ENCODE measurements at regions not wholly inside any gene's neighbourhood (a gene's known extent, or its start where the extent isn't known, plus 50 kb on each side); places are given as distances from the start of the nearest gene placed in this dataset.

DNA sequence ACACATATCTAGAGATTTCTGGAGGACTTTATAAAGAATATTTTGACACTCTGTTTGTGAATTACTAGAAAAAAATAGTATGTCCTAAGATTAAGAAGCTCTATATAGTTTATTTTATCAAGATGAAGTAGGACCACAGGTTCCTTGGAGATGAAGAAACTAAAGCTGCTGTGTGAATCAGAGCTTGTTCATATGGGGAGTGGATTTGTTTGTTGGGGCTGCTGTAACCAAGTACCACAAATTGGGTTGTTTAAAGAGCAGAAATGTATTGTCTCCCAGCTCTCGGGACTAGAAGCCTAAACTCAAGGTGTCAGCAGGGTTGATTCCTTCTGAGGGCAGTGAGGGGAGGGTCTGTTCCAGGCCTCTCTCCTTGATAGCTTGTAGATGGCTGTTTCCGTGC is 270.6 kb upstream of the UMPS start:
- no peak overlapping the region for H3K27ac ChIP-seq (ENCODE audit: low read depth, low read length)
- no peaks in the 10 kb centered on the region for H3K36me3 ChIP-seq (ENCODE audit: insufficient read depth, low read length)

DNA sequence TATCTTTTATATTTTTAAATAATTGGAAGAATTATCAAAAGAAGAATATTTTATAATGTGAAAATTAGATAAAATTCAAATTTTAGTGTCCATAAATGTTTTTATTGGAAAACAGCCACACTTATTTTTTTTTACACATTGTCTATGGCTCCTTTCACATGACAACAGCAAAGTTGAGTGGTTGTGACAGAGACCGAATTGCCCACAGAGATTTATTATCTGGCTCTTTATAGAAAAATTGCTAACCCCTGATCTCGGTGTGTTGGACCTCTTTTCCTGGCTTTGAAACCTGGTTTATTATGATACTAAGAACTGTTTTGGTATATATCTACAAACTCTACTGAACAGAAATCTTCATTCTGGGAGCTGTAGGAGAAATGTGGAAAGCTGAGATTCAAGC is 269.1 kb upstream of the UMPS start:
- Histone ChIP-seq H3K9me3 (ENCODE audit: low read length) (no peaks in the 10 kb centered on the region), H3K36me3 (ENCODE audit: insufficient read depth, low read length) (no peaks in the 10 kb centered on the region), H3K27me3 (ENCODE audit: control insufficient read depth in 1 of 2, insufficient read depth in 2 of 2, low read length in 2 of 2) (no peaks in the 10 kb centered on the region), H3K9ac (ENCODE audit: low read length) (no peak overlapping the region), H3K4me1 (ENCODE audit: insufficient read depth, low read length) (no peaks in the 10 kb centered on the region), H3K4me3 (ENCODE audit: low read depth in 1 of 2, low read length in 2 of 2) (no peak overlapping the region), H3K27ac (ENCODE audit: low read depth, low read length) (no peak overlapping the region)

More for the DNA sequence above, 270.6 kb upstream of the UMPS start:
- Histone ChIP-seq H3K4me1 (ENCODE audit: insufficient read depth, low read length) (no peaks in the 10 kb centered on the region), H3K9me3 (ENCODE audit: low read length) (no peaks in the 10 kb centered on the region), H3K27me3 (ENCODE audit: control insufficient read depth in 1 of 2, insufficient read depth in 2 of 2, low read length in 2 of 2) (no peaks in the 10 kb centered on the region), H3K9ac (ENCODE audit: low read length) (no peak overlapping the region), H3K4me3 (ENCODE audit: low read depth in 1 of 2, low read length in 2 of 2) (no peak overlapping the region)

- H3K27me3 ChIP-seq (ENCODE audit: control insufficient read depth in 1 of 2, insufficient read depth in 2 of 2, low read length in 2 of 2), result peaks cover 0 to 3% of the 10 kb centered on the region in 2 donors
- H3K4me1 ChIP-seq (ENCODE audit: insufficient read depth, low read length), result no peaks in the 10 kb centered on the region
- H3K9ac ChIP-seq (ENCODE audit: low read length), result no peak overlapping the region
- no peaks in the 10 kb centered on the region for H3K36me3 ChIP-seq (ENCODE audit: insufficient read depth, low read length)
- no peak overlapping the region for H3K4me3 ChIP-seq (ENCODE audit: low read depth in 1 of 2, low read length in 2 of 2)
- H3K27ac ChIP-seq (ENCODE audit: low read depth, low read length), result no peak overlapping the region
- no peaks in the 10 kb centered on the region for H3K9me3 ChIP-seq (ENCODE audit: low read length)
Observed at GRCh38 chr3:124461838-124462632, 268.2 kb upstream of the UMPS start.

DNA sequence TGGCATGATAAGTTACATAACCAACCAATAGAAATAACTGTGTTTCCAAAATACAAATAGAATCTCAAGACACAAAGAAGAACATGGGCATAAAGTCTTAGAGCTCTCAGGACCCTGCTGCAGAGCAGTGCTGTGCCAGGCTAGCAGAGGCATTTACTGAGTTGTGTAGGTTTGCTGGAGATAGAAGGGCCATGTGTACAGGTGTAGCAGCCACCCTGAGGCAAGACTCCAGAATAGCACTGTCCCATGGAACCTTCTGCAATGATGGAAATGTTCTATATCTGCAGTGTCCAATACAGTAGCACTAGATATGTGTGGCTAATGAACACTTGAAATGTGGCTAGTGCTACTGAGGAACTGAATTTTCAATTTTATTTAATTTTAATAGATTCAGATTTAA is 267.0 kb upstream of the UMPS start:
- Histone ChIP-seq H3K4me3 (ENCODE audit: low read depth in 1 of 2, low read length in 2 of 2) (no peak overlapping the region), H3K4me1 (ENCODE audit: insufficient read depth, low read length) (peaks cover 4% of the 10 kb centered on the region), H3K27me3 (ENCODE audit: control insufficient read depth in 1 of 2, insufficient read depth in 2 of 2, low read length in 2 of 2) (peaks cover 0 to 4% of the 10 kb centered on the region in 2 donors), H3K9ac (ENCODE audit: low read length) (no peak overlapping the region), H3K9me3 (ENCODE audit: low read length) (no peaks in the 10 kb centered on the region), H3K36me3 (ENCODE audit: insufficient read depth, low read length) (no peaks in the 10 kb centered on the region), H3K27ac (ENCODE audit: low read depth, low read length) (no peak overlapping the region)

- Histone ChIP-seq H3K4me1 (ENCODE audit: insufficient read depth, low read length) (peaks cover 4% of the 10 kb centered on the region), H3K27ac (ENCODE audit: low read depth, low read length) (no peak overlapping the region), H3K27me3 (ENCODE audit: control insufficient read depth in 1 of 2, insufficient read depth in 2 of 2, low read length in 2 of 2) (peaks cover 0 to 4% of the 10 kb centered on the region in 2 donors), H3K4me3 (ENCODE audit: low read depth in 1 of 2, low read length in 2 of 2) (no peak overlapping the region), H3K36me3 (ENCODE audit: insufficient read depth, low read length) (no peaks in the 10 kb centered on the region), H3K9ac (ENCODE audit: low read length) (no peak overlapping the region), H3K9me3 (ENCODE audit: low read length) (no peaks in the 10 kb centered on the region)
Observed at GRCh38 chr3:124467980-124468902, 262.0 kb upstream of the UMPS start.

- H3K9me3 ChIP-seq (ENCODE audit: low read length), result no peaks in the 10 kb centered on the region
- peaks cover 0 to 4% of the 10 kb centered on the region in 2 donors for H3K27me3 ChIP-seq (ENCODE audit: control insufficient read depth in 1 of 2, insufficient read depth in 2 of 2, low read length in 2 of 2)
- no peak overlapping the region for H3K9ac ChIP-seq (ENCODE audit: low read length)
- no peak overlapping the region for H3K4me3 ChIP-seq (ENCODE audit: low read depth in 1 of 2, low read length in 2 of 2)
- no peak overlapping the region for H3K27ac ChIP-seq (ENCODE audit: low read depth, low read length)
- peaks cover 4% of the 10 kb centered on the region for H3K4me1 ChIP-seq (ENCODE audit: insufficient read depth, low read length)
- no peaks in the 10 kb centered on the region for H3K36me3 ChIP-seq (ENCODE audit: insufficient read depth, low read length)
Observed at GRCh38 chr3:124469555-124469954, 260.7 kb upstream of the UMPS start.

DNA sequence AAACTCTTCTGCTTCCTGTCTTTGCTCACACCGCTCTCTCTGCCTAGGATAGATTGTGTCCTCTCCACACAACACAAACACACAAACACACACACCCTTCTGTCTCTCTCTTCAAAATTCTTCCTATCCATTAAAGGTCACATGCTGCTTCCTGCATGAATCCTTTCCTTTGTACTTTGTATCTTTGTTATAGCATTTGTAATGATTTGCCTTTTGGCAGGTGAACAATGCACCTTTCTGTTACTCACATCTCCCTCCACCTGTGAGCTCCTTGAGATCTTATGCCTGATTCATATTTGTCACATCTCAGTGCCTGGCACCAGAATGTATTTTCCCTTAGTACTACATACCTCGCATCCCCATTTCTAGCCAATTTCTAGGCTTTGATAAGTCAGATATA is 251.4 kb upstream of the UMPS start:
- H3K27me3 ChIP-seq (ENCODE audit: control insufficient read depth in 1 of 2, insufficient read depth in 2 of 2, low read length in 2 of 2), result no peaks in the 10 kb centered on the region
- H3K4me3 ChIP-seq (ENCODE audit: low read depth in 1 of 2, low read length in 2 of 2), result no peak overlapping the region
- H3K27ac ChIP-seq (ENCODE audit: low read depth, low read length), result no peak overlapping the region
- no peak overlapping the region for H3K9ac ChIP-seq (ENCODE audit: low read length)
- H3K4me1 ChIP-seq (ENCODE audit: insufficient read depth, low read length), result no peaks in the 10 kb centered on the region
- H3K9me3 ChIP-seq (ENCODE audit: low read length), result no peaks in the 10 kb centered on the region
- no peaks in the 10 kb centered on the region for H3K36me3 ChIP-seq (ENCODE audit: insufficient read depth, low read length)

DNA sequence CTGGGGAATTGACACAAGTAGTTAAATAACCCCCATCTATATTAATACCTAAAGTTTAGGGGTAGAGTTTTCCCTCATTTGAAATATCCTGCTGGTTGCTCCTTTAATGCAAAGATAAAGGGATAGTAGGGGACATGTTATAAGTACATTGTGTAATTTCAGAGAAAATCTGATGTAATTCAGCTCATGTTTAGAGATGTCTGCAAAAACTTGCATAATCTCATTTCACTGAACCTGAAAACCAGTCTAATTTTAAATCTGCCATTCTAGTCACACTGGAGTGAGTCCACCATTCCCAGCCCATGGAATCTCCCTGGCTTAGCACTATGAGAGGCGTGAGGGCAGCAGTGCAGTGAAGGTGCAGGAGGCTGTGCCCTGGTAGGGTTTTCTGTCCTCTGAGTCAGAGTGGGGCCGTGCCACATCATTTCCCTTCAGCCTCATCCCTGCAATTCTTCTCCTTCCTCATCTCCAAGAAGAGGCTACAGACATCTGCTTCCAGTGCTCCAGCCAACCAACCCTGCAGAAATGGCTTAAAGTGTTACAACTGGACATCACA is 246.3 kb upstream of the UMPS start:
- no peak overlapping the region for H3K9ac ChIP-seq (ENCODE audit: low read length)
- H3K36me3 ChIP-seq (ENCODE audit: insufficient read depth, low read length), result no peaks in the 10 kb centered on the region

DNA sequence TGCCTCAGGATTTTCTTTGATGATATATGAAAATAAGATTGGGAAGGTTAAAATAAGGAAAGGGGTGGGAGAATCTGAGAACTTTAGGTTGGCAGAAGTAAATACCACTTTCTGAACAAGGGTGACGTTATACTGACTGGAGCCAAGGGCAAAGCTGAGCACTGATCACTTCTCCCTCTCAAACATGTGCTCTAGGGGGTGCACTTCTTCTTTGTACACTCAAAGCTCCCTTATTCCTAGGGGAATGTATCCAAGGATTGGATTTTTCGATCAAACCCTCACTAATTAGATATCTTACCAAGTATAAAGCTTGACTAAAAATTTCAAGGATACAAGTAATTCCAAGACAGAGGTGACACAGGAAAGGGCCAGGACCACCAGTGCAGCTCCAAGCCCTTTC is 243.9 kb upstream of the UMPS start:
- Histone ChIP-seq H3K9me3 (ENCODE audit: low read length) (no peaks in the 10 kb centered on the region), H3K27me3 (ENCODE audit: control insufficient read depth in 1 of 2, insufficient read depth in 2 of 2, low read length in 2 of 2) (no peaks in the 10 kb centered on the region), H3K4me3 (ENCODE audit: low read depth in 1 of 2, low read length in 2 of 2) (no peak overlapping the region), H3K36me3 (ENCODE audit: insufficient read depth, low read length) (no peaks in the 10 kb centered on the region), H3K27ac (ENCODE audit: low read depth, low read length) (no peak overlapping the region), H3K9ac (ENCODE audit: low read length) (no peak overlapping the region), H3K4me1 (ENCODE audit: insufficient read depth, low read length) (no peaks in the 10 kb centered on the region)

More for the DNA sequence above, 246.3 kb upstream of the UMPS start:
- Histone ChIP-seq H3K4me1 (ENCODE audit: insufficient read depth, low read length) (no peaks in the 10 kb centered on the region), H3K4me3 (ENCODE audit: low read depth in 1 of 2, low read length in 2 of 2) (no peak overlapping the region), H3K27ac (ENCODE audit: low read depth, low read length) (no peak overlapping the region), H3K27me3 (ENCODE audit: control insufficient read depth in 1 of 2, insufficient read depth in 2 of 2, low read length in 2 of 2) (no peaks in the 10 kb centered on the region), H3K9me3 (ENCODE audit: low read length) (no peaks in the 10 kb centered on the region)

GRCh38 chr3:124489506-124489905 is 240.7 kb upstream of the UMPS start:
- Histone ChIP-seq H3K27ac (ENCODE audit: low read depth, low read length) (no peak overlapping the region), H3K27me3 (ENCODE audit: control insufficient read depth in 1 of 2, insufficient read depth in 2 of 2, low read length in 2 of 2) (no peaks in the 10 kb centered on the region), H3K36me3 (ENCODE audit: insufficient read depth, low read length) (no peaks in the 10 kb centered on the region), H3K4me3 (ENCODE audit: low read depth in 1 of 2, low read length in 2 of 2) (no peak overlapping the region), H3K4me1 (ENCODE audit: insufficient read depth, low read length) (no peaks in the 10 kb centered on the region), H3K9ac (ENCODE audit: low read length) (no peak overlapping the region), H3K9me3 (ENCODE audit: low read length) (no peaks in the 10 kb centered on the region)

DNA sequence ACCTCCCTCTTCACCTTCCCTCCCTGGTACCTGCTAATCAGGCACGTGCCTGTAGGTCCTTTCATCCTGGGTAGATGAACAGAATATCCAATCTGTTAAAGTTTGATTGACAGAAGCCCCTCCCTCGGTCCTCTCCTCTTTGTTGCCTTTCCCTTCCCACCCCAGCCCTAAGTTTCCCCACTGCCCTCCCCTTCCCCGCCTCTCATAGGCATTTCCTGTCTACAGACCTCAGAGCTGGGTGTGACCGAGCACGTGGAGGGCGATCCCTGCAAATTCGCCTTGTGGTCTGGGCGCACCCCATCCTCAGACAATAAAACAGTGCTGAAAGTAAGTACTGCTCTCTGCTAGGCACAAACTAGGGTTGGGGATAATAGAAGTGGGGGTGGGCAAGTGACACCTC is 239.2 kb upstream of the UMPS start:
- Histone ChIP-seq H3K36me3 (ENCODE audit: insufficient read depth, low read length) (no peaks in the 10 kb centered on the region), H3K4me3 (ENCODE audit: low read depth in 1 of 2, low read length in 2 of 2) (no peak overlapping the region), H3K27ac (ENCODE audit: low read depth, low read length) (no peak overlapping the region), H3K9me3 (ENCODE audit: low read length) (no peaks in the 10 kb centered on the region), H3K27me3 (ENCODE audit: control insufficient read depth in 1 of 2, insufficient read depth in 2 of 2, low read length in 2 of 2) (no peaks in the 10 kb centered on the region), H3K4me1 (ENCODE audit: insufficient read depth, low read length) (no peaks in the 10 kb centered on the region), H3K9ac (ENCODE audit: low read length) (no peak overlapping the region)

All from muscle layer of colon (tissue), 2 donors.